ENCODE measurements at regions not wholly inside any gene's neighbourhood (a gene's known extent, or its start where the extent isn't known, plus 50 kb on each side); places are given as distances from the start of the nearest gene placed in this dataset.
"Not testable (repeated sequence)": the region's sequence is repeated elsewhere in the genome, so short reads cannot be mapped to it uniquely, and the experiment has no call there.

GRCh38 chr4:175330652-175331051 is 412.5 kb downstream of the ADAM29 start:
- Histone ChIP-seq H3K9ac (ENCODE audit: low read length) (no peak overlapping the region), H2BK15ac (replicated peaks; ENCODE audit: low read depth) (no peak overlapping the region), H3K4ac (ENCODE audit: low read depth, low read length) (no peak overlapping the region), H3K27ac (ENCODE audit: low read depth, low read length) (no peak overlapping the region), H2BK5ac (ENCODE audit: low read length) (no peak overlapping the region), H3K4me2 (ENCODE audit: low read length) (no peak overlapping the region), H3K23ac (ENCODE audit: low read length) (no peak overlapping the region), H3K18ac (ENCODE audit: low read length) (no peak overlapping the region), H3K27me3 (ENCODE audit: insufficient read depth, low read length, poor library complexity) (no peaks in the 10 kb centered on the region), H4K5ac (ENCODE audit: low read length) (no peak overlapping the region), H3K4me1 (ENCODE audit: control insufficient read depth, low read depth, low read length) (no peaks in the 10 kb centered on the region), H3K56ac (ENCODE audit: low read length) (no peak overlapping the region), H2BK120ac (ENCODE audit: low read depth, low read length) (no peak overlapping the region), H3K79me2 (ENCODE audit: control insufficient read depth, insufficient read depth, low read length) (no peaks in the 10 kb centered on the region), H4K8ac (ENCODE audit: low read depth, low read length) (no peak overlapping the region), H2AK5ac (ENCODE audit: low read length) (no peak overlapping the region), H3K4me3 (ENCODE audit: low read length) (no peak overlapping the region), H3K36me3 (ENCODE audit: control insufficient read depth, insufficient read depth, low read length) (no peaks in the 10 kb centered on the region), H3K79me1 (ENCODE audit: low read length) (no peaks in the 10 kb centered on the region)
- no peak for DNase-seq
- WGBS (ENCODE audit: extremely low coverage, insufficient coverage, low lambda C conversion rate): no CpG with 5 or more reads among the region's 2 CpGs

GRCh38 chr4:175335331-175335730 is 417.2 kb downstream of the ADAM29 start:
- H2BK15ac ChIP-seq (replicated peaks; ENCODE audit: low read depth): no peak overlapping the region

GRCh38 chr4:175336570-175336969 is 418.4 kb downstream of the ADAM29 start:
- not testable (repeated sequence) for H2BK120ac ChIP-seq (ENCODE audit: low read depth, low read length); H3K23ac ChIP-seq (ENCODE audit: low read length); DNase-seq; H3K27me3 ChIP-seq (ENCODE audit: insufficient read depth, low read length, poor library complexity); H2BK5ac ChIP-seq (ENCODE audit: low read length); H3K36me3 ChIP-seq (ENCODE audit: control insufficient read depth, insufficient read depth, low read length); H4K5ac ChIP-seq (ENCODE audit: low read length); H3K4ac ChIP-seq (ENCODE audit: low read depth, low read length); H4K8ac ChIP-seq (ENCODE audit: low read depth, low read length); H3K79me1 ChIP-seq (ENCODE audit: low read length); H3K9ac ChIP-seq (ENCODE audit: low read length); H3K4me3 ChIP-seq (ENCODE audit: low read length); H3K56ac ChIP-seq (ENCODE audit: low read length); H3K18ac ChIP-seq (ENCODE audit: low read length); H3K4me2 ChIP-seq (ENCODE audit: low read length); H3K4me1 ChIP-seq (ENCODE audit: control insufficient read depth, low read depth, low read length); H3K79me2 ChIP-seq (ENCODE audit: control insufficient read depth, insufficient read depth, low read length); H2AK5ac ChIP-seq (ENCODE audit: low read length); H3K27ac ChIP-seq (ENCODE audit: low read depth, low read length); H2BK15ac ChIP-seq (replicated peaks; ENCODE audit: low read depth)
- no CpG with 5 or more reads among the region's 5 CpGs for WGBS (ENCODE audit: extremely low coverage, insufficient coverage, low lambda C conversion rate)

More at GRCh38 chr4:175335331-175335730, 417.2 kb downstream of the ADAM29 start:
- H3K79me1 ChIP-seq (ENCODE audit: low read length): no peaks in the 10 kb centered on the region
- H4K8ac ChIP-seq (ENCODE audit: low read depth, low read length): no peak overlapping the region
- no peak overlapping the region for H3K4me3 ChIP-seq (ENCODE audit: low read length)
- H3K4me2 ChIP-seq (ENCODE audit: low read length): no peak overlapping the region
- no peak overlapping the region for H4K5ac ChIP-seq (ENCODE audit: low read length)
- no peak overlapping the region for H2BK120ac ChIP-seq (ENCODE audit: low read depth, low read length)
- H3K9ac ChIP-seq (ENCODE audit: low read length): no peak overlapping the region
- no peak overlapping the region for H3K23ac ChIP-seq (ENCODE audit: low read length)
- H2BK5ac ChIP-seq (ENCODE audit: low read length): no peak overlapping the region
- no peaks in the 10 kb centered on the region for H3K27me3 ChIP-seq (ENCODE audit: insufficient read depth, low read length, poor library complexity)
- H2AK5ac ChIP-seq (ENCODE audit: low read length): no peak overlapping the region
- no peak for DNase-seq
- no peak overlapping the region for H3K27ac ChIP-seq (ENCODE audit: low read depth, low read length)
- no peak overlapping the region for H3K4ac ChIP-seq (ENCODE audit: low read depth, low read length)
- H3K36me3 ChIP-seq (ENCODE audit: control insufficient read depth, insufficient read depth, low read length): no peaks in the 10 kb centered on the region
- H3K18ac ChIP-seq (ENCODE audit: low read length): no peak overlapping the region
- no peak overlapping the region for H3K56ac ChIP-seq (ENCODE audit: low read length)
- H3K79me2 ChIP-seq (ENCODE audit: control insufficient read depth, insufficient read depth, low read length): no peaks in the 10 kb centered on the region
- no peaks in the 10 kb centered on the region for H3K4me1 ChIP-seq (ENCODE audit: control insufficient read depth, low read depth, low read length)

- no peak overlapping the region for H2AK5ac ChIP-seq (ENCODE audit: low read length)
- no peaks in the 10 kb centered on the region for H3K79me1 ChIP-seq (ENCODE audit: low read length)
- no peak overlapping the region for H4K8ac ChIP-seq (ENCODE audit: low read depth, low read length)
- no peak overlapping the region for H3K56ac ChIP-seq (ENCODE audit: low read length)
- H3K36me3 ChIP-seq (ENCODE audit: control insufficient read depth, insufficient read depth, low read length): no peaks in the 10 kb centered on the region
- H3K4me1 ChIP-seq (ENCODE audit: control insufficient read depth, low read depth, low read length): no peaks in the 10 kb centered on the region
- no peak overlapping the region for H3K4me2 ChIP-seq (ENCODE audit: low read length)
- no peak overlapping the region for H3K9ac ChIP-seq (ENCODE audit: low read length)
- no peak overlapping the region for H2BK5ac ChIP-seq (ENCODE audit: low read length)
- no peak overlapping the region for H2BK15ac ChIP-seq (replicated peaks; ENCODE audit: low read depth)
- WGBS (ENCODE audit: extremely low coverage, insufficient coverage, low lambda C conversion rate): no CpG with 5 or more reads among the region's 1 CpG
- H3K4ac ChIP-seq (ENCODE audit: low read depth, low read length): no peak overlapping the region
- no peak for DNase-seq
- no peak overlapping the region for H3K23ac ChIP-seq (ENCODE audit: low read length)
- no peak overlapping the region for H3K4me3 ChIP-seq (ENCODE audit: low read length)
- H3K79me2 ChIP-seq (ENCODE audit: control insufficient read depth, insufficient read depth, low read length): no peaks in the 10 kb centered on the region
- H2BK120ac ChIP-seq (ENCODE audit: low read depth, low read length): no peak overlapping the region
- no peak overlapping the region for H3K27ac ChIP-seq (ENCODE audit: low read depth, low read length)
- H3K27me3 ChIP-seq (ENCODE audit: insufficient read depth, low read length, poor library complexity): no peaks in the 10 kb centered on the region
- no peak overlapping the region for H3K18ac ChIP-seq (ENCODE audit: low read length)
- H4K5ac ChIP-seq (ENCODE audit: low read length): no peak overlapping the region
These were observed 421.0 kb downstream of the ADAM29 start for GRCh38 chr4:175339100-175339707.

GRCh38 chr4:175341203-175341755 is 423.1 kb downstream of the ADAM29 start:
- Histone ChIP-seq H2AK5ac (ENCODE audit: low read length) (no peak overlapping the region), H3K27me3 (ENCODE audit: insufficient read depth, low read length, poor library complexity) (no peaks in the 10 kb centered on the region), H3K18ac (ENCODE audit: low read length) (no peak overlapping the region), H4K5ac (ENCODE audit: low read length) (no peak overlapping the region), H3K4ac (ENCODE audit: low read depth, low read length) (no peak overlapping the region), H2BK5ac (ENCODE audit: low read length) (no peak overlapping the region), H3K56ac (ENCODE audit: low read length) (no peak overlapping the region), H3K79me1 (ENCODE audit: low read length) (no peaks in the 10 kb centered on the region), H3K4me1 (ENCODE audit: control insufficient read depth, low read depth, low read length) (no peaks in the 10 kb centered on the region), H3K27ac (ENCODE audit: low read depth, low read length) (no peak overlapping the region), H2BK15ac (replicated peaks; ENCODE audit: low read depth) (no peak overlapping the region), H2BK120ac (ENCODE audit: low read depth, low read length) (no peak overlapping the region), H3K4me2 (ENCODE audit: low read length) (no peak overlapping the region), H3K79me2 (ENCODE audit: control insufficient read depth, insufficient read depth, low read length) (no peaks in the 10 kb centered on the region), H3K9ac (ENCODE audit: low read length) (no peak overlapping the region), H3K36me3 (ENCODE audit: control insufficient read depth, insufficient read depth, low read length) (no peaks in the 10 kb centered on the region), H3K23ac (ENCODE audit: low read length) (no peak overlapping the region), H3K4me3 (ENCODE audit: low read length) (no peak overlapping the region), H4K8ac (ENCODE audit: low read depth, low read length) (no peak overlapping the region)
- WGBS (ENCODE audit: extremely low coverage, insufficient coverage, low lambda C conversion rate): no CpG with 5 or more reads among the region's 2 CpGs
- no peak for DNase-seq

GRCh38 chr4:175346376-175346775 is 428.2 kb downstream of the ADAM29 start:
- no peak overlapping the region for H3K18ac ChIP-seq (ENCODE audit: low read length)
- H4K5ac ChIP-seq (ENCODE audit: low read length): no peak overlapping the region
- no peaks in the 10 kb centered on the region for H3K27me3 ChIP-seq (ENCODE audit: insufficient read depth, low read length, poor library complexity)
- no peak overlapping the region for H4K8ac ChIP-seq (ENCODE audit: low read depth, low read length)
- H2BK120ac ChIP-seq (ENCODE audit: low read depth, low read length): no peak overlapping the region
- no peak for DNase-seq
- H3K79me2 ChIP-seq (ENCODE audit: control insufficient read depth, insufficient read depth, low read length): no peaks in the 10 kb centered on the region
- H2AK5ac ChIP-seq (ENCODE audit: low read length): no peak overlapping the region
- H3K23ac ChIP-seq (ENCODE audit: low read length): no peak overlapping the region
- H3K36me3 ChIP-seq (ENCODE audit: control insufficient read depth, insufficient read depth, low read length): no peaks in the 10 kb centered on the region
- no peaks in the 10 kb centered on the region for H3K79me1 ChIP-seq (ENCODE audit: low read length)
- no peak overlapping the region for H3K27ac ChIP-seq (ENCODE audit: low read depth, low read length)
- no peak overlapping the region for H3K4me2 ChIP-seq (ENCODE audit: low read length)
- H2BK15ac ChIP-seq (replicated peaks; ENCODE audit: low read depth): no peak overlapping the region
- no peak overlapping the region for H3K56ac ChIP-seq (ENCODE audit: low read length)
- H3K9ac ChIP-seq (ENCODE audit: low read length): no peak overlapping the region
- no peak overlapping the region for H2BK5ac ChIP-seq (ENCODE audit: low read length)
- no peak overlapping the region for H3K4ac ChIP-seq (ENCODE audit: low read depth, low read length)
- no CpG with 5 or more reads among the region's 2 CpGs for WGBS (ENCODE audit: extremely low coverage, insufficient coverage, low lambda C conversion rate)
- H3K4me1 ChIP-seq (ENCODE audit: control insufficient read depth, low read depth, low read length): no peaks in the 10 kb centered on the region
- H3K4me3 ChIP-seq (ENCODE audit: low read length): no peak overlapping the region

Measured in mesendoderm (in vitro differentiated cells).